GM19238 (cell line): ENCODE measurements at regions not wholly inside any gene's neighbourhood (a gene's known extent, or its start where the extent isn't known, plus 50 kb on each side); places are given as distances from the start of the nearest gene placed in this dataset.
"Not testable (repeated sequence)": the region's sequence is repeated elsewhere in the genome, so short reads cannot be mapped to it uniquely, and the experiment has no call there.

Source experiments
- DNase-seq: peaks from one replicate; pipeline ENCODE4 v3.0.0; 2011; ENCODE audit warnings: low spot score; ENCODE audit not compliant: insufficient read length

- DNase-seq = no peak
These were observed 193.0 kb upstream of the TPM1 start for GRCh38 chr15:62849316-62850106.

GRCh38 chr15:62850318-62850717 lies 192.2 kb upstream of the TPM1 start:
- no peak for DNase-seq

- DNase-seq = no peak
These were observed 191.7 kb upstream of the TPM1 start for GRCh38 chr15:62850791-62851291.

GRCh38 chr15:62853114-62853840 lies 189.3 kb upstream of the TPM1 start:
- DNase-seq = no peak

GRCh38 chr15:62853841-62854225 lies 188.7 kb upstream of the TPM1 start:
- DNase-seq = no peak

GRCh38 chr15:62854420-62855084 lies 188.0 kb upstream of the TPM1 start:
- DNase-seq = no peak

GRCh38 chr15:62855085-62855476 lies 187.5 kb upstream of the TPM1 start:
- no peak for DNase-seq

GRCh38 chr15:62856466-62857246 lies 185.9 kb upstream of the TPM1 start:
- DNase-seq = no peak

GRCh38 chr15:62857411-62857853 lies 185.1 kb upstream of the TPM1 start:
- no peak for DNase-seq

- DNase-seq = no peak
These were observed 184.2 kb upstream of the TPM1 start for GRCh38 chr15:62858343-62858742.

GRCh38 chr15:62862717-62863116 lies 179.8 kb upstream of the TPM1 start:
- DNase-seq = no peak

GRCh38 chr15:62866366-62866765 lies 176.2 kb upstream of the TPM1 start:
- DNase-seq = no peak

- DNase-seq = no peak
These were observed 174.7 kb upstream of the TPM1 start for GRCh38 chr15:62867844-62868243.

- DNase-seq = no peak
These were observed 174.0 kb upstream of the TPM1 start for GRCh38 chr15:62868507-62868906.

GRCh38 chr15:62869116-62869515 lies 173.4 kb upstream of the TPM1 start:
- no peak for DNase-seq

GRCh38 chr15:62870216-62870615 lies 172.3 kb upstream of the TPM1 start:
- no peak for DNase-seq

- not testable (repeated sequence) for DNase-seq
These were observed 171.8 kb upstream of the TPM1 start for GRCh38 chr15:62870701-62871100.

- DNase-seq = no peak
These were observed 169.3 kb upstream of the TPM1 start for GRCh38 chr15:62873203-62873602.

- DNase-seq = no peak
These were observed 168.5 kb upstream of the TPM1 start for GRCh38 chr15:62874064-62874463.

GRCh38 chr15:62874959-62875625 lies 167.5 kb upstream of the TPM1 start:
- DNase-seq = no peak

GRCh38 chr15:62875626-62876021 lies 166.9 kb upstream of the TPM1 start:
- DNase-seq = no peak
